Thoracic aorta (tissue), 2 donors: ENCODE measurements at regions not wholly inside any gene's neighbourhood (a gene's known extent, or its start where the extent isn't known, plus 50 kb on each side); places are given as distances from the start of the nearest gene placed in this dataset.
"Not testable (repeated sequence)": the region's sequence is repeated elsewhere in the genome, so short reads cannot be mapped to it uniquely, and the experiment has no call there.

ENCODE experiments used
- ATAC-seq: fragments of 150-250 bp; one replicate; pipeline ENCODE4 v1.8.0; 2017; ENCODE audit warnings: low read depth; ENCODE audit not compliant: insufficient number of reproducible peaks, low FRiP score
- DNase-seq: peaks from one replicate; pipeline ENCODE4 v3.0.0-alpha.2; 2020; ENCODE audit warnings: low spot score
- H3K27ac ChIP-seq, 2 donors: fragments of 200-600 bp; sonication (generic); 1 replicate in 1 of 2; 2 replicates in 1 of 2; pipeline ENCODE4 v1.5.1; 2016; ENCODE audit warnings: mild to moderate bottlenecking in 2 of 2, moderate library complexity in 2 of 2
- H3K27me3 ChIP-seq: fragments of 200-600 bp; sonication (generic); replicated peaks from 2 replicates; pipeline ENCODE4 v1.6.0; 2016; ENCODE audit warnings: mild to moderate bottlenecking; ENCODE audit not compliant: insufficient read depth
- H3K36me3 ChIP-seq: fragments of 200-600 bp; sonication (generic); one replicate; pipeline ENCODE4 v1.5.1; 2016
- H3K4me1 ChIP-seq, 2 donors: fragments of 200-600 bp; sonication (generic); 1 replicate in 1 of 2; 2 replicates in 1 of 2; pipeline versions ENCODE4 v1.5.1 to v1.6.0; 2016; ENCODE audit warnings: low read depth in 2 of 2, mild to moderate bottlenecking in 1 of 2; ENCODE audit not compliant: control insufficient read depth in 1 of 2
- H3K4me3 ChIP-seq: fragments of 200-600 bp; sonication (generic); 2 replicates; pipeline ENCODE4 v1.5.1; 2016; ENCODE audit warnings: mild to moderate bottlenecking
- H3K9me3 ChIP-seq: fragments of 200-600 bp; sonication (generic); 2 replicates; pipeline ENCODE4 v1.5.1; 2016
- CTCF ChIP-seq: fragments of 200-600 bp; sonication (generic); IDR thresholded peaks from one replicate; pipeline ENCODE4 v1.5.1; 2019; ENCODE audit warnings: antibody characterized with exemption

GRCh38 chr7:49022448-49022847 lies 98.1 kb downstream of the CDC14C start:
- no peak overlapping the region for H3K4me3 ChIP-seq

GRCh38 chr7:49023345-49024328 lies 99.3 kb downstream of the CDC14C start:
- Histone ChIP-seq H3K4me1 (no peaks in the 10 kb centered on the region), H3K9me3 (no peaks in the 10 kb centered on the region), H3K36me3 (no peaks in the 10 kb centered on the region), H3K4me3 (no peak overlapping the region), H3K27ac (no peak overlapping the region), H3K27me3 (no peaks in the 10 kb centered on the region)
- no peak for DNase-seq
- ATAC-seq, result no peak
- TF ChIP-seq CTCF, result no peak

More at GRCh38 chr7:49022448-49022847, 98.1 kb downstream of the CDC14C start:
- TF ChIP-seq CTCF, result no peak
- Histone ChIP-seq H3K27ac (no peak overlapping the region), H3K36me3 (no peaks in the 10 kb centered on the region), H3K9me3 (no peaks in the 10 kb centered on the region), H3K4me1 (no peaks in the 10 kb centered on the region), H3K27me3 (no peaks in the 10 kb centered on the region)
- no peak for DNase-seq
- ATAC-seq, result no peak

- Histone ChIP-seq H3K36me3 (no peaks in the 10 kb centered on the region), H3K4me3 (no peak overlapping the region), H3K4me1 (no peaks in the 10 kb centered on the region), H3K27me3 (no peaks in the 10 kb centered on the region), H3K9me3 (no peaks in the 10 kb centered on the region), H3K27ac (no peak overlapping the region)
- ATAC-seq, result no peak
- no peak for DNase-seq
- TF ChIP-seq CTCF, result no peak
These were observed 105.9 kb downstream of the CDC14C start for GRCh38 chr7:49030221-49030620.

GRCh38 chr7:49033140-49033539 lies 108.8 kb downstream of the CDC14C start:
- not testable (repeated sequence) for H3K4me3 ChIP-seq, ATAC-seq, H3K9me3 ChIP-seq, H3K36me3 ChIP-seq, H3K27ac ChIP-seq, DNase-seq, H3K27me3 ChIP-seq, H3K4me1 ChIP-seq

GRCh38 chr7:49037346-49038210 lies 113.2 kb downstream of the CDC14C start:
- no peaks in the 10 kb centered on the region for H3K9me3 ChIP-seq
- TF ChIP-seq CTCF, result no peak
- ATAC-seq, result no peak

More at GRCh38 chr7:49037346-49038210, 113.2 kb downstream of the CDC14C start:
- Histone ChIP-seq H3K4me3 (no peak overlapping the region), H3K27me3 (no peaks in the 10 kb centered on the region), H3K36me3 (no peaks in the 10 kb centered on the region), H3K27ac (no peak overlapping the region), H3K4me1 (no peaks in the 10 kb centered on the region)
- DNase-seq, result no peak
